Activated CD8-positive, alpha-beta memory T cell treated with anti-CD3 and anti-CD28 coated beads, Interleukin-2, amount 50 U/mL, for 24 hours (primary cell): ENCODE measurements at regions not wholly inside any gene's neighbourhood (a gene's known extent, or its start where the extent isn't known, plus 50 kb on each side); places are given as distances from the start of the nearest gene placed in this dataset.
"Not testable (repeated sequence)": the region's sequence is repeated elsewhere in the genome, so short reads cannot be mapped to it uniquely, and the experiment has no call there.

Experiments
- DNase-seq: peaks from one replicate; pipeline ENCODE4 v3.0.0-alpha.2; 2020; ENCODE audit errors: extremely low read depth

DNA sequence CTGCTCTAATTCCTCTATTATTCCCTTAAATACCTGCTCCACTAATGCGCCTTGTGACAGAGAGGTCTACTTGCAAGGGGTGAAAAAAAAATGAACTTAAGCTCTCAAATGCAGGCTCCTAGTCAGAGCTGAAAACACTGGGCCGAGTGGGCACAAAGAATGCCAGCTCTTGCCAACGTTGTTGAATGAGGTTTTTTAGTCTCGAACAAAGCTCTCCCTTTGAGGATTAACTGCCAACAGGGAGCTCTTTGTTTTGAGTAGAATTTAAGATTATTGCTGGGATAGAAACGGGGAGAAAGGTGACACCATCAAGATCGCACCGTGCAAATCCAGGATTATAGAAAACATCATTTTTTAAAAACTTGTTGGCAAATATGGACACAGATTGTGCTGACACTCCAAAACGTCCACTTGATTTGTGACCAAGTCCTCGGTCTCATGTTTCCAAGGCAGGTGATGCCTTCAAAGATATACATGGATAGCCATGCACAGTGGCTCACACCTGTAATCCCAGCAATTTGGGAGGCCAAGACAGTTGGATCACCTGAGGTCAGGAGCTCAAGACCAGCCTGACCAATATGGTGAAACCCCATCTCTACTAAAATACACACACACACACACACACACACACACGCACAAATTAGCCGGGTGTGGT is 163.2 kb downstream of the BMP7 start:
- DNase-seq = no peak

DNA sequence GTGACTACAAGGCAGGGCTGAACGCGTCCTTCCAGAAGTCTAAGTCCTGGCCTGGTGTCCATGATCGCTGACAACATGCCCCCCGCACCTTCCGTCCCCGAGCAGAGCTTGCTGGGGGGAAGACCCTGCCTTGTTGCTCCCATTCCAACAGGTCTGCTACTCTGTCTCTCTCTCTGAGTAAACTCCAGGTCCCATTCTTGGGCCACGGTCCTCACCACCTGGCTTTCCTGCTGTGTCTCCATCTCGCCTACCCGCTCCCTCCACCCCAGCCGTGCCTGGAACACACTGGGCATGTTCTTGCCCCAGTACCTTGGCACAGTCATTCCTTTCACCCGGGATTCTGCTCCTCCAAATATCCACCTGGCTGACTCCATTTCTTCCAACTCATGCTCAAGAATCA is 162.3 kb downstream of the BMP7 start:
- no peak for DNase-seq

DNA sequence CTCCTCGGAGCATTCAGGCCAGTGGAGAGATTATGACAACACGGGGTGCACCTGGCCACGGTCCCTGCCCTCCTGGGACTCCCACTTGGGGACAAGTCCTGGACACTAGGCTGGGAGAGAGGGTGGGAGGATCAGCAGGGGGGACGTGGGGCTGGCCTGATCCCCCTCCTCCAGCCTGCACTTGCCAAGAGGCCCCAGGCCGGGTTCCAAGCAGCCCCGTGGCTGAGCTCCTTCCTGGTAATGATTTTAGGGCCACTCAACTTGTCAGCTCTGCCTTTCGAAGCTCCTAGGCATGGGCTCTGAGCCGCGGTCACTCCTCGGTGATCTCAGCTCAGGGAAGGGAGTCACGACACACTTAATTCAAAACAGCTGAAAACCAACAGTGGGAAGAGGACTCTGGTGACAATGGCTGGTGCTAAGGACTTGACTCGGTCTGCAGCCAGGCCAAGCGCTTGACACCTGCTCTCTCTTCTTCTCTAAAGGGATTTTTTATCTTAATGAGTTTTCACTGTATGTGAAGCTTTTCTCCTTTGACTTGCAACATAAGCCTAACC is 161.7 kb downstream of the BMP7 start:
- DNase-seq = no peak

DNA sequence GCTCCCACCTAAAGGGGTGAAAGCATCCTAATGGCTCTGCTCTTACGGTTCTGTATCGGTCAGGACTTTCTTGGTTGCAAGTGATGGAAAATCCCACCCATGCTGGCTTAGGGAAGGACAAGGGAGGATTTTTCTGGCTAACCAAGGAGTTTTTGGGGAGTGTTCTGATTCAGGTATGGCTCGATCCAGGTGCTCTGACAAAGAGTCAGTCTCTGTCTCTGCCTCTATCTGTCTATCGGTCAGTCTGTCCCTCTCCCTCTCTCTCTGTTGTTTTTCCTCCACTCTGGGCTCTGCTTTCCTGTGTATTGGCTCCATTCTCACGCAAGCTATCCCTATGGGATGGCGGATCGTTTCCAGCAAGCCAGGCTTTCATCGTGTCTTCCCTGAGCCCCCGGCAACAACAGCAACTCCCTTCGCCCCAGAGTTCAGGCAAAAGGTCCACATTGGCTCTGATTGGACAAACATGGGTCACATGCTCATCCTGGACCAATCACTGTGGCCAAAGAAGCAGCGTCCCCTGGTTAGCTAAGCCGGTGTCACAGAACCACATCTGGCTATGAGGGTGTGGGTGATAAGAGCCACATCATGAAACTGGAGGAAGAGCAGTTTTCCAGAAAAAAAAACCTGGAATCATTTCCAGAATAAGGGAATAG is 160.3 kb downstream of the BMP7 start:
- DNase-seq = no peak

DNA sequence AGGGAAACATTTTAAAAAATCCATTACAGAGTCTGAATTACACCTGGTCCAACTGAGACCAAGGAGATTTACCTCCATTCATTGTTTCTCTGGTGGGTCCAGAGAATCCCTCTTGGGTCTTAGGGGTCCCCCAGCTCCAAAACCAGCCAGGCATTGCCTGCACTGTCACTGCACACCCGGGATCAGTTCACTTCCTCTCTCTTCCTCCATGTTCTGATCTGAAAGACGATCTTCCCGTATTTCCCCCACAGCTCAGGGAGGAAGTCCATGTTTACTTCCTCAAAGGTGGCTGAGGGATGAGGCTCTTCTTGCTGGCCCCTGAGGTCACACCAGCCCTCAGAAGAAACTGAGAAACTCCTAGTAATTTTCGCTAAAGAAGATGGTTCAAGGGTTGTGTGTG is 159.7 kb downstream of the BMP7 start:
- DNase-seq = no peak

DNA sequence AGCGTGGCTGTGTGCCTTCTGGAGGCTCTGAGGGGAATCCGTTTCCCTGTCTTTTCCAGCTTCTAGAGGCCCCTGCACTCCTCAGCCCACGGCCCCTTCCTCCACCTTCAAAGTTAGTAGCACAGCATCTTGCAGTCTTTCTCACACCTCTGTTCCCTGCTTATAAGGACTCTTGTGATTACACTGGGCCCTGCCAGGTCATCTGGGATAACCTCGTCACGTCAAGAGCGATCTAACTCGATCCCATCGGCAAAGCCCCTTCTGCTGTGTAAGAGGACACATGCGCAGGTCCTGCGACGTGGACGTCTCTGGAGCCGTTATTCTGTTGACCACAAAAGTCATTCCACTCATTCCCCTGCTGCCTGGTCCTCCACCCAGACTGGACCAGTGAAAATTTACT is 159.2 kb downstream of the BMP7 start:
- no peak for DNase-seq

DNA sequence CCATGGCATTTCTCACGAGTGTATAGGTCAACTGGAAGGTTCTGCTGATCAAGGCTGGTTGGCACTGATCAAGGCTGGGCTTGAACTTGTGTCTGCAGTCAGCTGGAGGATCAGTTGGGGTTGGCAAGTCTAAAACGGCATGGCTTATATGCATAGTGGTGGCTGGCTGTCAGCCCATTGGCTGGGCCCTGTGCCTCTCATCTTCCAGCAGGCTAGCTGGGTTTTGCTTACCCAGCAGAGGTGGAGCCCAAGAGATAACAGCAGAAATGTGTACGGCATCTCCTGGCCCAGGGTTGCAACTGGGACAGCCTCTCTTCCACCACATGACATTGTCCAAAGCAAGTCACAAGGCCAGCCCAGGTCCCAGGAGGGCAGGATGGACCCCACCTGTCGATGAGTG is 158.2 kb downstream of the BMP7 start:
- no peak for DNase-seq

DNA sequence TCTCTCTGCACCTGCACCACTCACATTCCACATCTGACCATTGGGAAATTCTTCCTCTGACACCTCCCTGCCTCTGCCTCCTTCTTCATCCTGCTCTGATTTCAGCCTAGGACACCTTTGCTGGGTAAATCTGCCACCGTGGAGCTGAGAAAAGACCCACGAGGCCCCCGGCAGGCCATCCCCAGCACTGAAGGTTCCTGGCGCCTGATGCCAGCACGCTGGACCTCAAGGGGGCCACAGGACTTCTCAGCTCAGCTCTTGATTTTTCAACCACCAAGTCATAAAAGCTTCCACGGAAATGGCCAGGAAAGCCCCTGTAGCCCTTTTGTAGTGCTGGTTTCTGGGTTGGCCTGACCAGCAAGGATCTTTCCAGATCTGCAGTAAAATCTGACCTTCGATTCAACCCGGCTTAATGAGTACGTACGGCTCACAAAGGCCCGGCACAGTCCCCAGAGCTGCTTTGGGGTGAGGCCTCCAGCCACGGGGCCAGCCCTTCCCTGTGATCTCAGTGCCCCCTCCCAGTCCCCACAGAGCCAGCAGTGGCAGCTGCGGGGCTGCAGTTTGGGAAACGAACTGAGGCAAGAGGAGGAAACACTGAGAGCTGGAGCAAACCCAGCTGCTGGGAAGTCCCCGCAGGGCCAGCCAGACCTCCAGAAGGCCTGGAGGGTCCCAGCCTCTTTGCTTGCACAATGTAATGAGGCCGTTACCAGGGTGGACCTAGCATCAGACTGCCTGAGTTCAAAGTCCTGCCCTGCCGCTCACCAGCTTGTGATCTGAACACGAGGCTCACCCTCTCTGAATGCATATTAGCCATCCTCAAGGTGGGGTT is 157.5 kb downstream of the BMP7 start:
- DNase-seq = no peak

DNA sequence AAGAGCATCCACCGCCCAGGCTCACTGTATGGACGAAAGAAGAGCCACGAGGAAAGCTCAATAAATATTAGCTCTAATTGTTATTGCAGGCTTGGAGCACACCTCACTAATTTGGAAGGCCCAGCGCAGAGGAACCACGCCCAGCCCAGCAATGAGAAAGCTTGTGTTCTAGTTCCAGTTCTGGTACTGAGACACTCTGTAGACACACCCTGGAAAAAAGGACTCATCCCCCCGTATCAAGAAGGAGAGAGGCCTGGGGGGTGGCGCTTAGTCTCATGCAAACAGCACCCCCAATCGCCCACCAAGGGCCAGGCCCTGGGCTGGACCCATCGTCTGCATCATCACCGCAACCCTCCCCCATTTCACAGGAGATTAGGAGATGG is 156.9 kb downstream of the BMP7 start:
- no peak for DNase-seq

DNA sequence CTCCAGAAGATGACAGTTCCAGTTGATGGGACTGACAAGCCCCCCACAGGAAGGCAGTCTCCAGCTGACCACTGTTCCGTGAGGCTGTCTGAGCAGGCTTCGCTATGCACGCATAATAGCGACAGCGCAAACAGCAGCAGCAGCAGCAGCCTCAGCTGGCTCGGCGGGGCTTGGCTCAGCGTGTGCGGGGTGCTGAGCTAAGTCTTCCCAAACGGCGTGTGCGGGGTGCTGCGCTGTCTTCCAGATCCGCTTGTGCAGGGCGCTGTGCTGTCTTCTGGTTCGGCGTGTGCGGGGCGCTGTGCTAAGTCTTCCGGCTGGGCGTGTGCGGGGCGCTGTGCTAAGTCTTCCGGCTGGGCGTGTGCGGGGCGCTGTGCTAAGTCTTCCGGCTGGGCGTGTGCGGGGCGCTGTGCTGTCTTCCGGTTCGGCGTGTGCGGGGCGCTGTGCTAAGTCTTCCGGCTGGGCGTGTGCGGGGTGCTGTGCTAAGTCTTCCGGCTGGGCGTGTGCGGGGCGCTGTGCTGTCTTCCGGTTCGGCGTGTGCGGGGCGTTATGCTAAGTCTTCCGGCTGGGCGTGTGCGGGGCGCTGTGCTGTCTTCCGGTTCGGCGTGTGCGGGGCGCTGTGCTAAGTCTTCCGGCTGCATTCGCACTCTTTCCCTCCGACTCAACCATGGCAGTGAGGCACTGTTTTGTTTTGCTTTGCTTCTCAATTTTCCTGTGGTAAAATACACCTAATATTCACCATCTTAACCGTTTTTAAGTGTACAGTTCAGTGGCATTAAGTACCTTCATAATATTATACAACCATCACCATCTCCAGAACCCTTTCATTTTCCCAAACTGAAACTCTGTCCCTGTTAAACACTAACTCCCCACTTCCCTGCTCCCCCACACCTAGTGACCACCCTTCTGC is 156.1 kb downstream of the BMP7 start:
- DNase-seq = not testable (repeated sequence)

DNA sequence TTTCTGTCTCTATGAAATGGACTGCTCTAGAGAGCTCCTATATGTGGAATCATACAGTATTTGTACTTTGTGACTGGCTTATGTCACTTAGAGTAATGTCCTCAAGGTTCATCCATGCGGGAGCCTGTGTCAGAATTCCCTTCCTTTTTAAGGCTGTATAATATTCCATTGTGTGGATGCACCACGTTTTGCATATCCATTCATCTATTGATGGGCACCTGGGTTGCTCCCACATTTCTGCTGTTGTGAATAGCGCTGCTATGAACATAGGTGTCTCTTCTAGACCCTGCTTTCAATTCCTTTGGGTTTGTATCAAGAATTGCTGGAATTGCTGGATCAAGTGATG is 155.4 kb downstream of the BMP7 start:
- DNase-seq = no peak

DNA sequence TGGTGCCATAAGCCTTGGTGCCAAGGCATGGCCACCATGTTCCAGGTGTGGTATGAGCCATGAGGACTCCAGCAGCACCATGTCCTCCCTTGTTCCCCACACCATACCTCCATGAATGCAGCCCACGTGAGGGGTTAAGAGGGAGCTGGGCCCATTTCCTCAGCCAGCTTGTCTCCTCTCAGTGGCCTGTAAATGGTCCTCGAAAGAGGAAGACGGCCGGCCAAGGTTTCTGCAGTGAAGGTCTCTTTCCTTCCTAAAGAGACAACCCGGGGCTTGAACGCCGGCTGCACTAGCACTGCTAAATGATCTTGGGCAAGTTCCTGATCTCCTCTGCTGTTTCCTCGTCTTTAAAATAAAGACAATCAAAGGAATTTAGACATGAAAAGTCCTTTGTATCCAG is 154.0 kb downstream of the BMP7 start:
- no peak for DNase-seq

DNA sequence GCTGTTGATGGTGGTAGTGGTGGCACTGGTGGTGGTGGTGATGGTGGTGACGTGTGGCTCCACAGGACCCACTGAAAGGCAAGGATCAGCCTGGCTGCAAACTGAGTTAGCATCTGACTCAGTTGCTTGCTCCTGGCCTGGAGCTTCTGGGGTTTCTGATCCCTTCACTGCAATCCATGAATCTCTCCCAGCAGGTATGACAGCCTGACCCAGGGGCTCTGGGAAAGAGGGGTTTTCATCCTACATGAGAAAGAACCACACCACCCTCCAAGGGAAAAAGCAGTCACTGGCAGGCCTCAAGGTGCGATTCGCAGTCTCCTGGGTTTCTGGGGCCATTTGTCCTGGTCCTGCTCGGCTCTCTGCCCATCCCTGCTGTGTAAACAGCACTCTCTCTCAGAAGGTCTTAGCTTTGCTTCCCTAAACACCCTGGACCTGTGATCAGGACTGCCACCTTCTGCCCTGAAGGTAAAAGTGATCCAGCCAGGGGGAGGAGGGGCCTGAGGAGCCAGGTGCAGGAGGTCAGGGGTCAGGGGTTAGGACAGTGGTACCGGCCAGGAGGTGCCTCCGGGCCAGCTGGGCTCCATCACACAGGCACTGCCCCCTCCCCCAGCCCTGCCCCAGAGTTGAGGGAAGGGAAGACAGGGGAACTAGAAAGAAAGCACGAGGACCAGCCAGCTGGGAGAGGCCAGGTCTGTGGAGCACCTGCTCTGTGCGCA is 152.0 kb downstream of the BMP7 start:
- DNase-seq = no peak

DNA sequence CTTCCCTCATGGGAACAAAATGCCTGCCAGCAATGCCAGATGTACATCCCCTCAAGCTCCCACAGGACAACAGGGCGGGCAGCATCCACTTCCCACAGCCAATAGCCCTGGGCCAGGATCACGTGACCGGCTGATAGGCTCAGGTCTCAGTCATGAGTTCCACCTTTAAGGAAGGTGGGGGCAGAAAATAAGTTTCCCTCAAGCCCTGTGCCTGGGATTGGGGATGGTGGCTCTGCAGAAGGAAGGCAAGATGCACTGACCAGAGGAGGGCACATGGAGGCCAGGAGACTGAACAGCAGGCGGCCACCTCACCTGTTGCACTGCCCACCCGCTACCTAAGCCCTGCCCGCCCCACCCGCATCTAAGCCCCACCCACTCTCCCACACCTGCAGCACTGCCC is 149.1 kb downstream of the BMP7 start:
- no peak for DNase-seq

DNA sequence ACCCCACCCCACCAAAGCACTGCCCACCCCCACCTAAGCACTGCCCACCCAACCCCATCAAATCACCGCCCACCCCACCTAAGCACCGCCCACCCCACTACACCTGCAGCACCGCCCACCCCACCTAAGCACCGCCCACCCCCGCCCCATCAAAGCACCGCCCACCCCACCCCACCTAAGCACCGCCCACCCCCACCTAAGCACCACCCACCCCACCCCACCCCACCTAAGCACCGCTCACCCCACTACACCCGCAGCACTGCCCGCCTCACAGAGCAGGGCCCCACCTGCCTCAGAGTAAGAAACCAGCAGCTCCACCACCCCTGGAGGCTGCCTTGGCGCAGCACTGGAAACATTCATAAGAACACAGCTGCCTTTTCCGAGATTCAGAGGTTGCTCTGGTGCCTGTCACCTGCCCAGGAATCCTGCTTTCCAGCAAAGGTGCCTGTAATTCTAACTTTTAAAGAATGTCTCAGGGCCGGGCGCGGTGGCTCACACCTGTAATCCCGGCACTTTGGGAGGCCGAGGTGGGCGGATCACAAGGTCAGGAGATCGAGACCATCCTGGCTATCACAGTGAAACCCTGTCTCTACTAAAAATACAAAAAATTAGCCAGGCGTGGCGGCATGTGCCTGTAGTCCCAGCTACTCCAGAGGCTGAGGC is 148.2 kb downstream of the BMP7 start:
- DNase-seq = no peak
